ENCODE measurements at regions not wholly inside any gene's neighbourhood (a gene's known extent, or its start where the extent isn't known, plus 50 kb on each side); places are given as distances from the start of the nearest gene placed in this dataset.

DNA sequence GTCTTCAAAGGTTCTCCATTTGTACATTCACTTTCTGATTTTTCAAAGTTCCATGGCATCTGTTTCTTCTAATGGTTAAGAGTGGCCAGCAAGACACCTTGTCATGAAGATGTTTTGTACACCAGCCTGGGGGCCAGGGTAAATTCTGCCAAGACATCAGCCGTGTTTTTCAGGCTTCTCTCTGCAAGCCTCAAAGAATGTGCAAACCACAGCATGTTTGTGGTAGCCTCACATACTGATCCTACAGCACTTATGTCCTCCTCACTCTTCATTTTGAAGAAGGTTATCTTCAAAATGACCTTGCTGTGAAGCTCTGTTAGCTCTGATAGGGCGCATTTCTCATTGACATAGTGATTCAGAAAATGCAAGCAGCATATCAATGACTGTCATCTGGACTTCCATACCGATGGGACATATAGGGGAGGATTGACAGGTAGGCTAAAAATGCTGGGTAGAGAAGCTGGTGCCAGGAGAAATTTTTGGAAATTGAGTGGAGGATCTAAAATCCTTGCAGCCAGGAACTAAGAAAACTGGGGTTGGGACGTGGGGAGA lies 59.3 kb upstream of the SPTLC3 start:
- no peak for TF ChIP-seq SP1 (IDR thresholded peaks at IDR 0.05)
- TF ChIP-seq, protein P1, sequence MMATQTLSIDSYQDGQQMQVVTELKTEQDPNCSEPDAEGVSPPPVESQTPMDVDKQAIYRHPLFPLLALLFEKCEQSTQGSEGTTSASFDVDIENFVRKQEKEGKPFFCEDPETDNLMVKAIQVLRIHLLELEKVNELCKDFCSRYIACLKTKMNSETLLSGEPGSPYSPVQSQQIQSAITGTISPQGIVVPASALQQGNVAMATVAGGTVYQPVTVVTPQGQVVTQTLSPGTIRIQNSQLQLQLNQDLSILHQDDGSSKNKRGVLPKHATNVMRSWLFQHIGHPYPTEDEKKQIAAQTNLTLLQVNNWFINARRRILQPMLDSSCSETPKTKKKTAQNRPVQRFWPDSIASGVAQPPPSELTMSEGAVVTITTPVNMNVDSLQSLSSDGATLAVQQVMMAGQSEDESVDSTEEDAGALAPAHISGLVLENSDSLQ (IDR thresholded peaks at IDR 0.05) = no peak
- no peak for TF ChIP-seq ARNT (IDR thresholded peaks at IDR 0.05)
- TF ChIP-seq TARDBP (IDR thresholded peaks at IDR 0.05) = no peak
- no peak for TF ChIP-seq LEF1 (IDR thresholded peaks at IDR 0.05; ENCODE audit: borderline replicate concordance)
- TF ChIP-seq BHLHE40 (IDR thresholded peaks at IDR 0.05; ENCODE audit: borderline replicate concordance) = no peak
- no peak for TF ChIP-seq SUZ12 (IDR thresholded peaks at IDR 0.05)
- TF ChIP-seq HDGF (IDR thresholded peaks at IDR 0.05; ENCODE audit: borderline replicate concordance) = no peak
- no peak for TF ChIP-seq FOXA1 (IDR thresholded peaks at IDR 0.05)
- no peak for TF ChIP-seq L3MBTL2 (conservative IDR thresholded peaks at IDR 0.05)
- TF ChIP-seq FOXK2 (IDR thresholded peaks at IDR 0.05) = no peak
- TF ChIP-seq ELF4 (IDR thresholded peaks at IDR 0.05) = no peak
- TF ChIP-seq ZNF384 (IDR thresholded peaks at IDR 0.05) = no peak

All from HEK293T (cell line).